Erythroblast (primary cell): ENCODE measurements at regions not wholly inside any gene's neighbourhood (a gene's known extent, or its start where the extent isn't known, plus 50 kb on each side); places are given as distances from the start of the nearest gene placed in this dataset.

Experiments used
- GATA1 ChIP-seq: IDR thresholded peaks from 2 replicates; pipeline ENCODE4 v1.6.1; 2011; ENCODE audit warnings: low read depth, mild to moderate bottlenecking, control low read depth, low read length, moderate library complexity
- POLR2A ChIP-seq: IDR thresholded peaks from 2 replicates; pipeline ENCODE4 v1.6.1; 2011; ENCODE audit warnings: mild to moderate bottlenecking, low read length

DNA sequence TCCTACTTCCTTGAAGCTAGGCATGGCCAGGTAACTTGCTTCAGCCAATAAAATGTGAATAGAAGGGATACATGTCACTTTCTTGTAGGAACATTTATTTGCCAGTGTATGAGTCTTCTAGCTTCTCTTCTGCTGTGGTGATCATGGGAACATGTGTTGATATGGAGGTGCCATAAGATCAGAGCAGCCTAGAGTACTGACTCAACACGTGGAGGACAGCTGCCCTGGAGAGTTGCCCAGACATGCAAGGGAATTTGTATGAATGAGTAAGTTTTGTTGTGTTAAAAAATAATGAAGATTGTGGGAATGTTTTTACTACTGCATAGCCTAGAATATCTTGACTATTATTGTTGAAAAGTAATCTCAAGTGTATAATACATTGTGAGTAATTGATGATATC, 502.3 kb downstream of the NUF2 start:
- TF ChIP-seq POLR2A (no peak), GATA1 (no peak)
